ENCODE measurements at regions not wholly inside any gene's neighbourhood (a gene's known extent, or its start where the extent isn't known, plus 50 kb on each side); places are given as distances from the start of the nearest gene placed in this dataset.

DNA sequence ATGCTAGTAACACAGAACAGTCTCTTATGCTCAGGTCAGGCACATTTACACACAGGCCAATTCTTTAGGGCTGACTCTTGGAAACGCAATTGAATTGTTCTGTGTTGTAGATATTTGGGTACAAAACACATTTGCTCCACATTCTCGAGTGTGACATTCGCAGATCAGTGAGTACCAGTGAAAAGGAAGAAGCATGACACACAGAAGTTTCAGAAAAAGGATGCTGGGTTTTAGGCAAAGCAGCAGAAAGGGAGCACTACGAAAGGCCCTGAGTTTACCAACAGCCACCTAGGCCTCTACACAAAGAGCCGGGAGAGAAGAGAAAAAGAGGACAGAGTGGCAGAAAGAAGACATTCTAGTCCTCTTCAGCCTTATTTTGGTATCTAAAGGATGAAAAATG lies 254.4 kb upstream of the BTG1 start:
- ChIA-PET CTCF (no interaction called here), POLR2A (no interaction called here)
- H3K27ac Mint-ChIP-seq (ENCODE audit: low read depth, unreplicated experiment): no peak overlapping the region
- no peak for DNase-seq (ENCODE audit: unreplicated experiment)
- intact Hi-C loops (cut with micrococcal nuclease): no loop called here
- no peaks in the 10 kb centered on the region for H3K9me3 Mint-ChIP-seq (ENCODE audit: unreplicated experiment)
- H3K27me3 Mint-ChIP-seq (ENCODE audit: insufficient read depth, unreplicated experiment): no peaks in the 10 kb centered on the region
- peaks cover 5% of the 10 kb centered on the region for H3K36me3 Mint-ChIP-seq (ENCODE audit: insufficient read depth, unreplicated experiment)
- H3K4me3 Mint-ChIP-seq (ENCODE audit: unreplicated experiment): no peak overlapping the region
- peaks cover 13% of the 10 kb centered on the region for H3K4me1 Mint-ChIP-seq (ENCODE audit: insufficient read depth, unreplicated experiment)
- TF ChIP-seq, protein P1, sequence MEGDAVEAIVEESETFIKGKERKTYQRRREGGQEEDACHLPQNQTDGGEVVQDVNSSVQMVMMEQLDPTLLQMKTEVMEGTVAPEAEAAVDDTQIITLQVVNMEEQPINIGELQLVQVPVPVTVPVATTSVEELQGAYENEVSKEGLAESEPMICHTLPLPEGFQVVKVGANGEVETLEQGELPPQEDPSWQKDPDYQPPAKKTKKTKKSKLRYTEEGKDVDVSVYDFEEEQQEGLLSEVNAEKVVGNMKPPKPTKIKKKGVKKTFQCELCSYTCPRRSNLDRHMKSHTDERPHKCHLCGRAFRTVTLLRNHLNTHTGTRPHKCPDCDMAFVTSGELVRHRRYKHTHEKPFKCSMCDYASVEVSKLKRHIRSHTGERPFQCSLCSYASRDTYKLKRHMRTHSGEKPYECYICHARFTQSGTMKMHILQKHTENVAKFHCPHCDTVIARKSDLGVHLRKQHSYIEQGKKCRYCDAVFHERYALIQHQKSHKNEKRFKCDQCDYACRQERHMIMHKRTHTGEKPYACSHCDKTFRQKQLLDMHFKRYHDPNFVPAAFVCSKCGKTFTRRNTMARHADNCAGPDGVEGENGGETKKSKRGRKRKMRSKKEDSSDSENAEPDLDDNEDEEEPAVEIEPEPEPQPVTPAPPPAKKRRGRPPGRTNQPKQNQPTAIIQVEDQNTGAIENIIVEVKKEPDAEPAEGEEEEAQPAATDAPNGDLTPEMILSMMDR (IDR thresholded peaks at IDR 0.05; ENCODE audit: unreplicated experiment): no peak
- no TSS peak for BruUV-seq (replicated peaks)

DNA sequence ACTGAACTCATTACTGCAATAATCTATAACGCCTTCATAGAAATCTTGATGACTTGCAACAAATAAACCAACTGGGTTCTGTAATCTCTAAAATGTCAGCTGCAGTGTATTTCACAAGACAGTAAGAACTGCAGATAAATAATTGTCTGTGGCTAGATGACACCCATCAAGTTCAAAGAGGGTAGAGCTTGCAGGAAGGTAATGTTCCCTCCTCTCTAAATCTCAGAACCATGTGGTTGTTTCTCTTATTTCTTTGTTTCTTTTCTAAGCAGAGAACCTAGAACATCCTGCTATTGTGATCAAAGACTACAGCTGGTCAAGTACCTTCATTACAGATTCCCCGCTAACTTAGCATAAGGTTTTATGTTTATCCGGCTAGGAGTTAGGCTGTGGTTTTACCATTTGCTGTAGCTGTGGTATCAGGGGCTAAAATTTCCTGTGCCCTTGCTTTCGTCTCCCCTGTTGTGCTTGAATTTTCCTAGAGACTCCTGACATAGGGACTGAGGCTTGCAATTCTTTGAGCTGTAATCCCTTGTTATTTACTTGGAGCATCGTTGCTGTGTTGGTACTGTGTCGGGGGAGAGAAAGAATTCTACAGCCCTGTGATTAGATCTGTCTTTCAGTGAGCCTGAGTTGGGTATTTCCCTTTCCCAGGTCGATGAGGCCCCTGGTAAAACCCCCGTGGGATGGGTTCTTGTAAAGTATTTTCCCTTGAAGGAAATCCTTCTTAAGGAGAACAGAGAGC lies 253.1 kb upstream of the BTG1 start:
- ChIA-PET CTCF (interaction anchor here (0.5 to 0.7 kb wide), 3 partner anchors 9 to 1118 kb away, joined by 3 read pairs; partner anchors contain the start of gene BTG1), POLR2A (interaction anchor here (0.6 to 1.5 kb wide), 2 partner anchors 8 to 19 kb away, joined by 3 to 4 read pairs; no protein-coding TSS in a partner anchor)
- H3K27ac Mint-ChIP-seq (ENCODE audit: low read depth, unreplicated experiment): no peak overlapping the region
- H3K27me3 Mint-ChIP-seq (ENCODE audit: insufficient read depth, unreplicated experiment): no peaks in the 10 kb centered on the region
- BruUV-seq (replicated peaks): no TSS peak
- no peak overlapping the region for H3K4me3 Mint-ChIP-seq (ENCODE audit: unreplicated experiment)
- DNase-seq (ENCODE audit: unreplicated experiment): no peak
- H3K9me3 Mint-ChIP-seq (ENCODE audit: unreplicated experiment): peaks cover 2% of the 10 kb centered on the region
- TF ChIP-seq, protein P1 (IDR thresholded peaks at IDR 0.05; ENCODE audit: unreplicated experiment): no peak
- H3K36me3 Mint-ChIP-seq (ENCODE audit: insufficient read depth, unreplicated experiment): peaks cover 5% of the 10 kb centered on the region
- intact Hi-C loops (cut with micrococcal nuclease): no loop called here
- peaks cover 13% of the 10 kb centered on the region for H3K4me1 Mint-ChIP-seq (ENCODE audit: insufficient read depth, unreplicated experiment)

DNA sequence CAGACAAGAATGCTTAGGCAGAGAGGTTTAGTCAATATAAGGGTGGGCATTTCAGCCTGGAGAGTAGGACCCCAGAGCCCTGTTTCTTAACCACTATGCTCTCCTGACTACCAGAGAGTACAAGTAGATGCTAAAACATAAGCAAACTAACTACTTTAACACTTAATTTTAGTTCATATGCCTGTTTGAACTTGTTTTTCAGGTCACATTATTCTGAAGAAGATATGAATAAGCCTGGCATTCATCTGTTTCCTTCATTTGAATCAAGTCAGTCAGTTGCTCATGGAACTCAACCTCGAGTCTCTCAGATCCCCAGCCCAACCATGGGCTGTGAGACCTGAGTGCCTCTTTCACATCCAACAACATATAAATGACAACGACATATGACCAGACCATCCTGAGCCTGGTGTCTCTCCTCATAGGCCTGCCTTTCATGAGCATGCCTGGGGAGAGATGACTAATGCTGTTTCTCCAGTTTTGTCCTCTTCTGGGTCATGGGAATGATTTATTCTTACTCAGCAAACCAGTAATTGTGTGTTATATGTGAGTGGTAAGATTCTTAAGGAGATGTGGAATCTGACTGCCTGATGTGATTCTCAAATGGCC lies 251.1 kb upstream of the BTG1 start:
- BruUV-seq (replicated peaks): no TSS peak
- H3K9me3 Mint-ChIP-seq (ENCODE audit: unreplicated experiment): peaks cover 15% of the 10 kb centered on the region
- H3K27ac Mint-ChIP-seq (ENCODE audit: low read depth, unreplicated experiment): peak overlapping the region; percentile 47
- CTCF ChIA-PET: no interaction called here
- DNase-seq (ENCODE audit: unreplicated experiment): peak; percentile 61
- H3K4me1 Mint-ChIP-seq (ENCODE audit: insufficient read depth, unreplicated experiment): peaks cover 13% of the 10 kb centered on the region
- no peak overlapping the region for H3K4me3 Mint-ChIP-seq (ENCODE audit: unreplicated experiment)
- H3K27me3 Mint-ChIP-seq (ENCODE audit: insufficient read depth, unreplicated experiment): no peaks in the 10 kb centered on the region
- POLR2A ChIA-PET: interaction anchor here (1.3 kb wide), 1 partner anchor 251 kb away, joined by 5 read pairs; the partner anchor contains the start of gene BTG1
- TF ChIP-seq, protein P1 (IDR thresholded peaks at IDR 0.05; ENCODE audit: unreplicated experiment): no peak
- intact Hi-C loops (cut with micrococcal nuclease): no loop called here
- H3K36me3 Mint-ChIP-seq (ENCODE audit: insufficient read depth, unreplicated experiment): peaks cover 5% of the 10 kb centered on the region

DNA sequence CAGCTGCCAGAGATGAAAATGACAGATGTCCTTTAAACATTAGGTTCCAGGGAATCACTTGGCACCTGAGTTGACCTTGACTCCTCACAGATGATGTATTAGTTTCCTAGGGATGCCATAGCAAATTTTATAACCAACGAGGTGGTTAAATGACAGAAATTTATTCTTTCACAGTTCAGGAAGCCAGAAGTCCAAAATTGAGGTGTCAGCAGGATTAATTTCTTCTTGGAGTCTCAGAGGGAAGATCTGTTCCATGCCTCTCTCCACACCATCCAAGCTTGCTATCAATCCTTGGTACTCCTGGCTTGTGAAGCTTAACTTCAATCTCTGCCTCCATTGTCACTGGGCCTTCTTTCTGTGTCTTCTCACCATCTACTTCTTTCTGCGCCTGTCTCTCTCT lies 249.7 kb upstream of the BTG1 start:
- intact Hi-C loops (cut with micrococcal nuclease): no loop called here
- no TSS peak for BruUV-seq (replicated peaks)
- Mint-ChIP-seq H3K9me3 (ENCODE audit: unreplicated experiment) (peaks cover 15% of the 10 kb centered on the region), H3K36me3 (ENCODE audit: insufficient read depth, unreplicated experiment) (peaks cover 5% of the 10 kb centered on the region), H3K27ac (ENCODE audit: low read depth, unreplicated experiment) (no peak overlapping the region), H3K4me1 (ENCODE audit: insufficient read depth, unreplicated experiment) (peaks cover 13% of the 10 kb centered on the region), H3K27me3 (ENCODE audit: insufficient read depth, unreplicated experiment) (no peaks in the 10 kb centered on the region), H3K4me3 (ENCODE audit: unreplicated experiment) (no peak overlapping the region)
- POLR2A ChIA-PET: interaction anchor here (0.7 to 1.3 kb wide), 2 partner anchors 249 to 529 kb away, joined by 3 to 5 read pairs; partner anchors contain the start of gene BTG1
- no peak for DNase-seq (ENCODE audit: unreplicated experiment)
- TF ChIP-seq, protein P1 (IDR thresholded peaks at IDR 0.05; ENCODE audit: unreplicated experiment): no peak
- CTCF ChIA-PET: no interaction called here

Measured in MCF 10A (cell line).